Amygdala (tissue), 56 donors: ENCODE measurements at regions not wholly inside any gene's neighbourhood (a gene's known extent, or its start where the extent isn't known, plus 50 kb on each side); places are given as distances from the start of the nearest gene placed in this dataset.

Source experiments
- DNase-seq, 56 donors: peaks; one replicate each; lab custom pipeline; 2025; lab: John Stamatoyannopoulos, UW

- DNase-seq, result no peak
These were observed 207.8 kb upstream of the FOXF1 start for GRCh38 chr16:86302421-86303109.

GRCh38 chr16:86303787-86304678, 206.3 kb upstream of the FOXF1 start:
- no peak for DNase-seq

- no peak for DNase-seq
These were observed 205.5 kb upstream of the FOXF1 start for GRCh38 chr16:86304868-86305267.

- DNase-seq, result no peak
These were observed 204.9 kb upstream of the FOXF1 start for GRCh38 chr16:86305440-86305839.

GRCh38 chr16:86306011-86306644, 204.2 kb upstream of the FOXF1 start:
- no peak for DNase-seq

GRCh38 chr16:86306811-86307513, 203.4 kb upstream of the FOXF1 start:
- no peak for DNase-seq

- DNase-seq, result no peak
These were observed 202.8 kb upstream of the FOXF1 start for GRCh38 chr16:86307514-86307903.

- DNase-seq, result no peak
These were observed 201.8 kb upstream of the FOXF1 start for GRCh38 chr16:86308514-86308913.

GRCh38 chr16:86313631-86314030, 196.7 kb upstream of the FOXF1 start:
- no peak for DNase-seq

- DNase-seq, result no peak
These were observed 195.8 kb upstream of the FOXF1 start for GRCh38 chr16:86314402-86315025.

GRCh38 chr16:86316967-86317812, 193.1 kb upstream of the FOXF1 start:
- DNase-seq, result no peak

GRCh38 chr16:86317813-86318650, 192.3 kb upstream of the FOXF1 start:
- DNase-seq, result no peak

- DNase-seq, result no peak
These were observed 190.6 kb upstream of the FOXF1 start for GRCh38 chr16:86319585-86320236.

- no peak for DNase-seq
These were observed 190.1 kb upstream of the FOXF1 start for GRCh38 chr16:86320237-86320595.

- DNase-seq, result no peak
These were observed 188.8 kb upstream of the FOXF1 start for GRCh38 chr16:86321491-86321890.

GRCh38 chr16:86322283-86322682, 188.0 kb upstream of the FOXF1 start:
- no peak for DNase-seq

GRCh38 chr16:86322806-86323205, 187.5 kb upstream of the FOXF1 start:
- DNase-seq, result no peak

GRCh38 chr16:86324320-86324719, 186.0 kb upstream of the FOXF1 start:
- DNase-seq, result no peak
